ENCODE measurements at regions not wholly inside any gene's neighbourhood (a gene's known extent, or its start where the extent isn't known, plus 50 kb on each side); places are given as distances from the start of the nearest gene placed in this dataset.

DNA sequence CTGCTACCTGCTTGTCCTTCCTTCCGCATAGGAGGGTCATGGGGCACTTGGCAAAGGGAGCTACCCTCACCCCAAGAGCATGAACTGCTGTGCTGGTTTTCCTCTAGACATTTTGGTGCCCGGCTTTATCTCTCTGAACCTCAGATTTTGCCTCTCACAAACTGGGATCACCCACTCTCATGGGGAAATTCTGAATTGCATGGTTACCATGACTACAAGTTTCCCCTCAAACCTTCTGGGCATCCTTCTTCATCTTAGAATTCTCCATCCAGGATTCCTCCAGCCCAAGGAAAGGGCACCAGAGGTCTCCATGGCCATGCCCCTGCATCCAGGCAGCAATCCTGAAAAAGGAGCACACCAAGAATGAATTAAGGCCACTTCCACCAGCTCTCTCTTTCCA is 180.1 kb upstream of the NECTIN1 start:
- no peak for DNase-seq
- Histone ChIP-seq H3K27me3 (ENCODE audit: control insufficient read depth, insufficient read depth, low read length) (no peaks in the 10 kb centered on the region), H3K36me3 (replicated peaks; ENCODE audit: control insufficient read depth, insufficient read depth, low read length) (no peaks in the 10 kb centered on the region), H3K4me3 (ENCODE audit: insufficient read depth, low read depth, low read length) (no peak overlapping the region)

DNA sequence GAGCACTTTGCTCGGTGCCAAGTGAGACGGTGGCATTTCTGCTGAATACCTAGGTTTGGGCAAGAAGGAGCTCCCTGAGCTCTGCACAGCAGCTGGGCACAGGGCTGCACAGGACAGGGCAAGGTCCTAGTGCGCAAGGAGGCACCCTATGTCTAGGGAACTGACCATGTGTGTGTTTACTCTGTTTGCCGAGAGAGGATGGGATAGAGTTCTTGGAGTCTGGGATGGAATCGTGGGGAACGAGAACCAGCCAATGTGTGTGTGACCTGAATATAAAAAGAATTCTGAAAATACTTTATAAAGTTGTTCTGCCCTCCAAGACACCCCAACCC is 179.5 kb upstream of the NECTIN1 start:
- no peaks in the 10 kb centered on the region for H3K27me3 ChIP-seq (ENCODE audit: control insufficient read depth, insufficient read depth, low read length)
- no peak overlapping the region for H3K4me3 ChIP-seq (ENCODE audit: insufficient read depth, low read depth, low read length)
- H3K36me3 ChIP-seq (replicated peaks; ENCODE audit: control insufficient read depth, insufficient read depth, low read length): no peaks in the 10 kb centered on the region
- no peak for DNase-seq

DNA sequence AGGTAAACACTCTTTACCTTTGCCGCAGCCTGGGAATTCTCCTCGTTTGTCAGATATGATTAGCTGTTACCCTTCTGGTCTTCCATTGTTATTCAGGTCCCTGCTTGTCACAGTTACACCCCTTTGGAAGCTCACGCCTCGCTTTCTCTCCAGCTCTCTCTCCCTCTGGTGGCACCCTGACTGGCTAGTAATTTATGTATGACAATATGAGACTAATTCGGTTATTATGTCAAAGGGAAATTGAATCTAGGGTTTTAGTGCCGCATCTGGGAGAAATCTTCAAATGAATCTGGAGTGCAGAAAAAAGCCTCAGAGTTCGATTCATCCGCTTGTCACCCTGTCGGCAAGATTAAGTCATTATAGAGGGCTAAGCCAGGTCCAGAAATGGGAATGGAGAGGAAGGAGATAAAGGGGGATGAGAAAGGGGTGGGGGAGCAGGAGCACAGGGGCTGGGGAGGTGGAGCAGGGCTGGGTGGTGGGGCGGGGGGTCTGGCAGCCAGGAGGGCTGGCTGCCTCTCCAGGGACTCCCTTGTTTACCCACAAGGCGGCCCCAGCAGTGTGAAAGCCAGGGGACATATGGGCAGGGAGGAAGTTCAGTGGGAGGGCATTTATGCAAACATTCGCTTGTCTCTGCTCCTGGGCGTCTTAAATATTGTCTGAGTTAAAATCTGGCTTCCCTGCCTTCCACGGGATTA is 179.0 kb upstream of the NECTIN1 start:
- peak; percentile 54 for DNase-seq
- no peaks in the 10 kb centered on the region for H3K36me3 ChIP-seq (replicated peaks; ENCODE audit: control insufficient read depth, insufficient read depth, low read length)

DNA sequence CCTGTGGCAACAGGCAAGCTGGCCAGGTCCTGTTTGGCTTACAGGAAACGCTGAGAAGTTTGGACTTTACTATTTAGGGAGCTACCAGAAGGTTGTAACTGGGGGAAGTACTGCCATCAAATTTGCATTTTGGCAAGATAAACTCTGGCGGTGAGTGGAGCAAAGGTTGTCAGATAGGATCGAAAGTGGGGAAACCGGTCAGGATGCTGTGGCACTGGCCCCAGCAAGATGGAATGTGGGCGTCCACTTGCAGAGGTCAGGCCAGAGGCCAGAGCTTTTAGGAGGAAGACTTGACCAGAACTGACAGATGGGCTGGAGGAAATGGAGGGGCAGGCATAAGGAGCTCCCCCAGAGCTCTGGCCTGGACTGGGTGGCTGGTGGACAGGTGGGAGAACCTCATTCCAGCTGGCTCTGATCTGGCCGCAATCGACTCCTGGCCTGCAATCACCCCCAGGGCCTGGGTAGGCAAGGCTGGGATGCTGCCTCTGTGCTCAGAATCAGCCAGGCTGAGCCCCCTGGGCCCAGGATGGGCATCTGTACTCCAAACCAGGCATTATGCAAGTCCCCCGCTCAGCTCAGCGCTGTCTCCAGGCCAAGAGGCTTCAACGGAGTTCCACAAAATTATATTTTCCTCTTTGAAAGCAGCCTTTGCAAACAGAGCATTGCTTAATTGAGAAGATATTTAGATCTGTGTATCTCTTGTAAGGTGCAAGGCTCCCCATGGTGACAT is 178.3 kb upstream of the NECTIN1 start:
- no peaks in the 10 kb centered on the region for H3K36me3 ChIP-seq (replicated peaks; ENCODE audit: control insufficient read depth, insufficient read depth, low read length)
- DNase-seq: no peak
- H3K27me3 ChIP-seq (ENCODE audit: control insufficient read depth, insufficient read depth, low read length): no peaks in the 10 kb centered on the region
- no peak overlapping the region for H3K4me3 ChIP-seq (ENCODE audit: insufficient read depth, low read depth, low read length)

More for the DNA sequence above, 179.0 kb upstream of the NECTIN1 start:
- Histone ChIP-seq H3K4me3 (ENCODE audit: insufficient read depth, low read depth, low read length) (no peak overlapping the region), H3K27me3 (ENCODE audit: control insufficient read depth, insufficient read depth, low read length) (no peaks in the 10 kb centered on the region)

DNA sequence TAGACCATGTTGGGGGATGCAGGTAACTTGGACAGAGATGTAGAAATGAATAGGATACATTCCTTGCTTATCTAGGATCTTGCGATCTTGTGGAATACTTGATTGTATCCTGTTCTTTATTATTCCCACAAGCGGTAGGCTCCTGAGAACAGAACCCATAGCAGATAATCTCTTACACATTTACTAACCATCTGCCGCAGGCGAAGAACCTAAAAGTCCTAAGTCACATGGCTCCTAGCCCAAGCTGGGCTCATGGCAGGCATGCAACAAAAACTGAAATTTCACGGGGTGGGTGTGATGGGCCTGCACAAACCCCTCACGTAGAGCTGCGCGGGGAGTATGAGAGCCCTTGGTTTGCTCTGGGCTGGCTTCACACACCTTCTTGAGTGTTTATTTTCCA is 177.4 kb upstream of the NECTIN1 start:
- Histone ChIP-seq H3K27me3 (ENCODE audit: control insufficient read depth, insufficient read depth, low read length) (no peaks in the 10 kb centered on the region), H3K36me3 (replicated peaks; ENCODE audit: control insufficient read depth, insufficient read depth, low read length) (no peaks in the 10 kb centered on the region), H3K4me3 (ENCODE audit: insufficient read depth, low read depth, low read length) (no peak overlapping the region)
- no peak for DNase-seq

DNA sequence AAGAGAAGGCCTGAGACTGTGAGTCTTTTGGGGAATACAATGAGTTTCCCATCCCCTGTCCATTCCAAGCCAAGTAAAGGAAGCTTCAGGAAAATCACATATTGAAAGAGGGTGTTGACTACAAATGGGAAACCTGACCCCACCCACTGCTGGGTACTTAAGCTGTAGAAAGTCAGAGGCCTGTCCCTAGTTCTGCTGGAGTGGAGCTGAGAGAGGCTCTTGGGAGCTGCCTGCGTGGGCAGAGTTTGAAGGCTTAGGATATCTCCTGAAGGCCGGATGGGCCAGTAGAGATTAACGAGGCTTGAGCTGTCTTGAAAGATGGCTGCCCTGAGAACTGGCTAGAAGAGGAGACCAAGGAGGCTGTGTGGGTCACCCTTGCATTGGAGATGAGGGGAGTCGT is 176.2 kb upstream of the NECTIN1 start:
- no peaks in the 10 kb centered on the region for H3K27me3 ChIP-seq (ENCODE audit: control insufficient read depth, insufficient read depth, low read length)
- H3K36me3 ChIP-seq (replicated peaks; ENCODE audit: control insufficient read depth, insufficient read depth, low read length): no peaks in the 10 kb centered on the region
- no peak overlapping the region for H3K4me3 ChIP-seq (ENCODE audit: insufficient read depth, low read depth, low read length)
- DNase-seq: no peak

DNA sequence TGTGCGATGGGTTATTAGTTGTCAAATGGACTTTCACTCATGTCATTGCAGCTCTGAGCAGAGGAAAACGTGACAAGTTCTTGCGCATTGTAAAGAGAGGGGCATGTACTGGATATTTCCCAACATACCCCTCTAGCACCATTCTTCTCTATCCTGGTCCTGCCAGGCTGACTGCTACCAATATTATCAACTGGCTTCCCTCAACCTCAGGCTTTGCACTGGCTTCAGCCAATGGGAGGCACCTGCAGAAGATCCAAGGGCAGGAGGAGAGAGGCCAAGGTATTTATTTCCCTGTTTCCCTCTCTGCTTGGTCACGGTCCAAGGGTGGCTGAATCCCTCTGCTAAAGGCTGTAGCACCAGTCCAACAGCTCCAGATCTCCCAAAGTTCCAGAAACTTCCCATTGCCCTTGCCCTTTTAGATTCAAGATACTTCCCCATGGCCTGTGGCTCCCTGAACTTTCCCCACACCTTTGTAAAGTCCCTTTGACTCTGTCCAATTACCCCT is 175.6 kb upstream of the NECTIN1 start:
- Histone ChIP-seq H3K4me3 (ENCODE audit: insufficient read depth, low read depth, low read length) (no peak overlapping the region), H3K36me3 (replicated peaks; ENCODE audit: control insufficient read depth, insufficient read depth, low read length) (no peaks in the 10 kb centered on the region), H3K27me3 (ENCODE audit: control insufficient read depth, insufficient read depth, low read length) (no peaks in the 10 kb centered on the region)
- DNase-seq: no peak

DNA sequence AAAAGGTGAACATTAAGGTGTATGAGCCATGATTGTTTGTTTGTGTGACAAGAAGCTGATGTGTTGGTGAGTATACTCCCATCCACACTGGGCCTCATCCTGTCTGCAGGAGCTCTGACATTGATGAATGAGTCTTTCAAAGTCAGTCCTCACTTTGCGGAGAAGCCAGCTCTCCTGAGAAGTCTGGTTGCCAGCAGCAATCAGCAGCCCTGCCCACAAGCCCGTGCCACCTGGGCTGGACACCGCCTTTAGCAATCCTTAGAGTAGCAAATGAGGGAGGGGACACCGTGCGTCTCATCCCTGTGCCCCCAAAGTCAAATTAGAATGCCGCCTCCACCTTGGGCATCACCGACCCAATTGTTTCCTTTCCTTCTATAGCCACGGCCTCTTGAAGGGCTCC is 174.8 kb upstream of the NECTIN1 start:
- no peak for DNase-seq
- no peak overlapping the region for H3K4me3 ChIP-seq (ENCODE audit: insufficient read depth, low read depth, low read length)
- no peaks in the 10 kb centered on the region for H3K36me3 ChIP-seq (replicated peaks; ENCODE audit: control insufficient read depth, insufficient read depth, low read length)
- no peaks in the 10 kb centered on the region for H3K27me3 ChIP-seq (ENCODE audit: control insufficient read depth, insufficient read depth, low read length)

DNA sequence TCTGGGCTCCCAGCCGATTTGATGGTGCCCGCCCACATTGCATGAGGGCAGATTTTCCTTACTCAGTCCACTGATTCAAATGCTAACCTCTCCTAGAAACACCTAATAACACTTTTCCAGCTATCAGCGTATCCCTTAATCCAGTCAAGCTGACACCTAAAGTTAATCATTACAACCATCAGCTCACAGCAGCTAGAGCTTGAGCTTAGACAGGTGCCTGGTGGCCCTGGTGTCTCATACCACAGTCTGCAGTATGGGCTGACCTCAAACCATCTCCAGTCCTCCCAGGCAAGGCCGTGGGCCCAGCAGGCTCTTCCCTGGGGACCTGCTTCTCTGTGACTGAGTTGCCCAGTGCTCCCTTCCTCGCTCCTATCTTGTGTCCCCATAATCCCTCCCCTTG is 174.4 kb upstream of the NECTIN1 start:
- Histone ChIP-seq H3K36me3 (replicated peaks; ENCODE audit: control insufficient read depth, insufficient read depth, low read length) (no peaks in the 10 kb centered on the region), H3K4me3 (ENCODE audit: insufficient read depth, low read depth, low read length) (no peak overlapping the region)
- DNase-seq: no peak

DNA sequence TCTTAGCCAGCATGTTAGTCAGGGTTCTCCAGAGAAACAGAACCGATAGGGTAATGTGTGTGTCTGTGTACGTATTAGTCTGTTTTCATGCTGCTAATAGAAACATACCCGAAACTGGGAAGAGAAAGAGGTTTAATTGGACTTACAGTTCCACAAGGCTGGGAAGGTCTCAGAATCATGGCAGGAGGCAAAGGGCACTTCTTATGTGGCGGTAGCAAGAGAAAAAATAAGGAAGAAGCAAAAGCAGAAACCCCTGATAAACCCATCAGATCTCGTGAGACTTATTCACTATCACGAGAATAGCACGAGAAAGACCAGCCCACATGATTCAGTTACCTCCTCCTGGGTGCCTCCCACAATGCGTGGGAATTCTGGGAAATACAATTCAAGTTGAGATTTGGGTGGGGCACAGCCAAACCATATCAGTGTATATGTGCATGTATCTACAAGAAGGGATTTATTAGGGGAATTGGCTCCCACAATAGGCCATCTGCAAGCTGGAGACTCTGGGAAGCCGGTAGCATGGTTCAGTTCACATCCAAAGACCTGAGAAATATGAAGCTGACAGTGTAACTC is 173.7 kb upstream of the NECTIN1 start:
- H3K27me3 ChIP-seq (ENCODE audit: control insufficient read depth, insufficient read depth, low read length): no peaks in the 10 kb centered on the region
- no peak overlapping the region for H3K4me3 ChIP-seq (ENCODE audit: insufficient read depth, low read depth, low read length)
- H3K36me3 ChIP-seq (replicated peaks; ENCODE audit: control insufficient read depth, insufficient read depth, low read length): no peaks in the 10 kb centered on the region
- no peak for DNase-seq

More for the DNA sequence above, 174.4 kb upstream of the NECTIN1 start:
- no peaks in the 10 kb centered on the region for H3K27me3 ChIP-seq (ENCODE audit: control insufficient read depth, insufficient read depth, low read length)

DNA sequence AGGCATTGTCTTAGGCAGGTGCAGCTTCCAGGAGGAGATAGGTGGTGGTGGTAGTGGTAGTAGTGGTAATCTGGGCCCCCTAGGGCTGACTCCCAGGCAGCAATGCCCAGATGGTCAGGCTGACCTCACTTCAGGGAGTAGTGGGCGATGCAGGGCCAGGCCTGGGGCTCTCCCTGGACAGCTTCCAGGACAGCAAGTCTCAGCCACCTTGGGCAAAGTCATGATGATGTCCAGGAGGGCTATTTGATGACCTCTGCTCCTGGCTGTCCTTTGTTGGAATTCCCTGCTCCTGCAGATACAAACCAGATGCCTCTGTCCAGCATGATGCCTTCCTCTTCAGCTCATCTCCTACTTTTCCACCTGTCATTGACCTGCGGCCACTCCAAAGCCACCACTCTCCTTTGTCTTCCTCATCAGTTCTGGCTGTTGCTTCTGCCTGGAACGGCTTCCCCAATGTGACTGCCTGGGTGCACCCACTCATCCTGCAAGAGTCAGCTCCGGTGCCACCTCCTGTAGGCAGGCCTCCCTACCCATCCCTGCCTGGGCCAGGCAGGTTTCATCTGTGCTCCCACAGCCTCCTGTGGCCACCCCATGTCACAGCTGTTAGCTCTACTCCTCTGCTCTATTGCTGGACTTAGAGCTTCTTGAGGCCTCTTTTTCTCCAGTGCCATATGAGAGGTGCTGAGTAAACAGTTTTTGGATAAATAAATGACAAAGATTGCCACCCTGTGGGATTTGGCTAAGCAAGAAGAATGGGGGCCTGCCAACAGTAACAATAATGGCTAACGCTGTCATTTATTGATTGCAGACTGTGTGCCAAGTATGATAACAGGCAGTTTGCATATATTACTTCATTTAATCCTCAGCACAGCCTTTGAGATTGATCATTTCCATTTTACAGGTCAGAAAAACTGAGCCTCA is 172.9 kb upstream of the NECTIN1 start:
- no peaks in the 10 kb centered on the region for H3K27me3 ChIP-seq (ENCODE audit: control insufficient read depth, insufficient read depth, low read length)
- H3K36me3 ChIP-seq (replicated peaks; ENCODE audit: control insufficient read depth, insufficient read depth, low read length): no peaks in the 10 kb centered on the region
- no peak overlapping the region for H3K4me3 ChIP-seq (ENCODE audit: insufficient read depth, low read depth, low read length)
- no peak for DNase-seq

DNA sequence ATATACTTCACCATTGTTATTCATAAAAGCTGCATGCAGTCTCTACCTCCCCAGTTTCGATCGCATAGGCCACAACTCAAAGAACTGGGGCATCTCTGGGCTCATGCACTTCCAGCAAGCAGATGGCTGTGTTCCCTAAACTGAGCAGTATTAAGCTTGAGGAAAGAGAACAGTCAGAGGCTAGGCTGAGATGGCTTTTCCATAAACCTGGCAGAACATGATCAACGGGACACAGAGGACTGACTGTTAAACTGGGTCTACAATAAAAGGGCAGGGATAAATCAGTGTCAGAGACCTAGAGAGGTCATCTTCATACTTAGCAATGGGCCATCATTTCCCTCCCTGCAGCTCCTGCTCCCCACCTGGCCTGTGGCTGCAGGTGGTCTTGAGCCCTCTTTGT is 171.0 kb upstream of the NECTIN1 start:
- Histone ChIP-seq H3K36me3 (replicated peaks; ENCODE audit: control insufficient read depth, insufficient read depth, low read length) (no peaks in the 10 kb centered on the region), H3K27me3 (ENCODE audit: control insufficient read depth, insufficient read depth, low read length) (no peaks in the 10 kb centered on the region), H3K4me3 (ENCODE audit: insufficient read depth, low read depth, low read length) (no peak overlapping the region)
- DNase-seq: no peak

DNA sequence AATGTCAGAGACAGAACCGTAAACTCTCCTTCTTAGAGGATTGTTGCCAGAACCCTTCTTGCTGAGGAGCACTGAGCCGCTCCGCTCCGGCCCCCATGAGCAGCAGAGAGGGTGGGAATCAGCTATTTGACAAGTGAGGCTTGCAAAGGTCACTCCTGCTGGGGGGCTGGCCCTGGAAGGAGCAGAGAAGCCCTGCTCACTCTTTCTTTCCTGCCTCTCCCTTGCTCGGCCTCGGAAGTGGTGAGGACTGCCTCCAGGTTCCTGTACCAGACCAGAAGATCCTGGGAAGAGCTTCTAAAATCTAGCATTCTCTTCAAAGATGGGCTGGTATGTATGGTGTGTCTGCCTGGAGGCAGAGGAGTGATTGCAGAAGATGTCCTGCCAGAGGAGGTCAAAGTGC is 168.6 kb upstream of the NECTIN1 start:
- no peak overlapping the region for H3K4me3 ChIP-seq (ENCODE audit: insufficient read depth, low read depth, low read length)
- DNase-seq: no peak
- H3K36me3 ChIP-seq (replicated peaks; ENCODE audit: control insufficient read depth, insufficient read depth, low read length): no peaks in the 10 kb centered on the region

DNA sequence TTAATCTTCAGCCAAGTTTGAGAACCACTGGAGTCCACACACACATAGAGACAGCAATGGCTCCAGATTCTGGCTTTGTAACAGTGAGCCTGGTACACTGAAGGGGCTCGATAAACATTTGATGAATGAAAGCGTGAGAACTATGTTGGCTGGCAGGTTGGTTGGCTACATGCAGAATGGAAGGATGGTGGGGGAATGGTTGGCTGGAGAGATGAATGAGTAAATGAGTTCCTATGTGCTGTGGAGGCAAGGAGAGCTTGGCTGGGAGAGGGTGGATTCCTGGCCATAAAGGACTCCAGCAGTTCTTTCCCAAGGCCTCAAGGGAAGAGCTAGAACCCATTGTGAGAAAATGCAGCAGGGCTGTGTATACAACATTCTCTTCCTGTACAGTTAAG is 168.0 kb upstream of the NECTIN1 start:
- H3K36me3 ChIP-seq (replicated peaks; ENCODE audit: control insufficient read depth, insufficient read depth, low read length): no peaks in the 10 kb centered on the region
- DNase-seq: no peak
- H3K27me3 ChIP-seq (ENCODE audit: control insufficient read depth, insufficient read depth, low read length): no peaks in the 10 kb centered on the region
- no peak overlapping the region for H3K4me3 ChIP-seq (ENCODE audit: insufficient read depth, low read depth, low read length)

More for the DNA sequence above, 168.6 kb upstream of the NECTIN1 start:
- H3K27me3 ChIP-seq (ENCODE audit: control insufficient read depth, insufficient read depth, low read length): no peaks in the 10 kb centered on the region
